ENCODE measurements at regions not wholly inside any gene's neighbourhood (a gene's known extent, or its start where the extent isn't known, plus 50 kb on each side); places are given as distances from the start of the nearest gene placed in this dataset.
A peak's percentile ranks its signal among the peaks of the same experiment; 100 is the strongest.

GRCh38 chr6:169096388-169096787 is 157.3 kb downstream of the THBS2 start:
- Mint-ChIP-seq H3K4me1 (peaks cover 27% of the 10 kb centered on the region), H3K9me3 (peaks cover 23% of the 10 kb centered on the region), H3K27me3 (ENCODE audit: insufficient read depth, low read depth) (peaks cover 11% of the 10 kb centered on the region), H3K27ac (no peak overlapping the region), H3K4me3 (no peak overlapping the region), H3K36me3 (no peaks in the 10 kb centered on the region)
- TF ChIP-seq EZH2 (IDR thresholded peaks at IDR 0.05) = no peak
- TF ChIP-seq EZH2phosphoT487 (IDR thresholded peaks at IDR 0.05) = no peak
- TF ChIP-seq CTCF (IDR thresholded peaks at IDR 0.05) = no peak
- Histone ChIP-seq H3K9ac (no peak overlapping the region), H4K20me1 (ENCODE audit: low read depth) (no peaks in the 10 kb centered on the region), H3F3A (ENCODE audit: low read depth) (peaks cover 4% of the 10 kb centered on the region), H2AFZ (replicated peaks) (no peak overlapping the region), H3K4me3 (no peak overlapping the region), H3K4me2 (no peak overlapping the region), H3K4me1 (peaks cover 23% of the 10 kb centered on the region), H3K36me3 (no peaks in the 10 kb centered on the region), H3K79me2 (ENCODE audit: low read depth) (no peaks in the 10 kb centered on the region), H3K27ac (no peak overlapping the region), H3K9me3 (ENCODE audit: low read depth) (peaks cover 3% of the 10 kb centered on the region), H3K27me3 (no peaks in the 10 kb centered on the region)
- no peak for DNase-seq (ENCODE audit: low spot score)

GRCh38 chr6:169095153-169095552 is 158.5 kb downstream of the THBS2 start:
- peak overlapping the region; percentile 47 for H3K27ac Mint-ChIP-seq
- Histone ChIP-seq H3K27ac (no peak overlapping the region), H3K4me3 (no peak overlapping the region), H3K4me2 (no peak overlapping the region), H3F3A (ENCODE audit: low read depth) (peaks cover 4% of the 10 kb centered on the region), H3K9me3 (ENCODE audit: low read depth) (peaks cover 3% of the 10 kb centered on the region), H3K9ac (no peak overlapping the region), H4K20me1 (ENCODE audit: low read depth) (no peaks in the 10 kb centered on the region), H3K27me3 (no peaks in the 10 kb centered on the region), H3K36me3 (no peaks in the 10 kb centered on the region), H3K79me2 (ENCODE audit: low read depth) (no peaks in the 10 kb centered on the region), H2AFZ (replicated peaks) (no peak overlapping the region), H3K4me1 (peaks cover 23% of the 10 kb centered on the region)
- peaks cover 12% of the 10 kb centered on the region for H3K27me3 Mint-ChIP-seq (ENCODE audit: insufficient read depth, low read depth)
- peaks cover 1% of the 10 kb centered on the region for H3K36me3 Mint-ChIP-seq
- TF ChIP-seq EZH2phosphoT487 (IDR thresholded peaks at IDR 0.05) (no peak), CTCF (IDR thresholded peaks at IDR 0.05) (no peak), EZH2 (IDR thresholded peaks at IDR 0.05) (no peak)
- H3K9me3 Mint-ChIP-seq = peaks cover 35% of the 10 kb centered on the region
- peak overlapping the region; percentile 55 for H3K4me3 Mint-ChIP-seq
- no peak for DNase-seq (ENCODE audit: low spot score)
- H3K4me1 Mint-ChIP-seq = peaks cover 27% of the 10 kb centered on the region

GRCh38 chr6:169094552-169094950 is 159.1 kb downstream of the THBS2 start:
- H3K36me3 ChIP-seq = no peaks in the 10 kb centered on the region
- H2AFZ ChIP-seq (replicated peaks) = no peak overlapping the region
- Mint-ChIP-seq H3K36me3 (peaks cover 5% of the 10 kb centered on the region), H3K4me3 (no peak overlapping the region), H3K27me3 (ENCODE audit: insufficient read depth, low read depth) (peaks cover 14% of the 10 kb centered on the region), H3K4me1 (peaks cover 24% of the 10 kb centered on the region), H3K9me3 (peaks cover 41% of the 10 kb centered on the region), H3K27ac (peak overlapping the region; percentile 64)
- H3K4me3 ChIP-seq = no peak overlapping the region
- H3K79me2 ChIP-seq (ENCODE audit: low read depth) = no peaks in the 10 kb centered on the region
- peaks cover 3% of the 10 kb centered on the region for H3K9me3 ChIP-seq (ENCODE audit: low read depth)
- DNase-seq (ENCODE audit: low spot score) = no peak
- H3K27ac ChIP-seq = no peak overlapping the region
- peaks cover 17% of the 10 kb centered on the region for H3K4me1 ChIP-seq
- TF ChIP-seq EZH2phosphoT487 (IDR thresholded peaks at IDR 0.05) (no peak), CTCF (IDR thresholded peaks at IDR 0.05) (no peak), EZH2 (IDR thresholded peaks at IDR 0.05) (no peak)
- no peak overlapping the region for H3K4me2 ChIP-seq
- no peaks in the 10 kb centered on the region for H4K20me1 ChIP-seq (ENCODE audit: low read depth)
- H3F3A ChIP-seq (ENCODE audit: low read depth) = peaks cover 4% of the 10 kb centered on the region
- no peak overlapping the region for H3K9ac ChIP-seq
- H3K27me3 ChIP-seq = no peaks in the 10 kb centered on the region
